HCT116 (cell line): ENCODE measurements at regions not wholly inside any gene's neighbourhood (a gene's known extent, or its start where the extent isn't known, plus 50 kb on each side); places are given as distances from the start of the nearest gene placed in this dataset.

Experiments used
- ATAC-seq: fragments of 200-7000 bp; cut with Tn5 transposase; 2 replicates; pipeline ENCODE4 v1.9.1; 2020; ENCODE audit warnings: mild to moderate bottlenecking, moderate library complexity
- BruUV-seq: library from RNA; stranded (reverse); fragments of 400-500 nt; replicated peaks from 2 replicates; lab custom pipeline; 2021; lab: Mats Ljungman, UMichigan
- CTCF ChIA-PET: fragments of 300-600 bp; sonication (Branson Sonifier 250); formaldehyde crosslinking; loops from one replicate; lab custom pipeline; 2021; ENCODE audit warnings: antibody characterized with exemption; lab: Charles Lee
- POLR2A ChIA-PET: fragments of 300-600, 350-600 bp; sonication (Branson Sonifier 250); formaldehyde crosslinking; loops from one replicate; lab custom pipeline; 2021; ENCODE audit warnings: antibody characterized with exemption; lab: Charles Lee
- RAD21 ChIA-PET, 2 experiments: fragments of 300-600 bp; sonication (Branson Sonifier 250); formaldehyde crosslinking; loops; one replicate each; lab custom pipeline; 2023; ENCODE audit warnings: low total read pairs in 2 of 2; ENCODE audit not compliant: uncharacterized antibody in 2 of 2, unreplicated experiment in 2 of 2, low non-redundant PET in 1 of 2; lab: Charles Lee
- DNase-seq: peaks from one replicate; pipeline ENCODE4 v3.0.0-alpha.2; 2010; ENCODE audit warnings: low read depth, low spot score
- H2AFZ ChIP-seq: fragments of 200-600 bp; shearing (Covaris generic), sonication (generic); 2 replicates; pipeline ENCODE4 v1.6.1; 2017; ENCODE audit warnings: low read depth, mixed run types, mixed read lengths, antibody characterized with exemption, low read length; ENCODE audit not compliant: poor library complexity, severe bottlenecking
- H3K27ac ChIP-seq: 2 replicates; pipeline ENCODE4 v1.5.1; 2012; ENCODE audit warnings: low read depth, low read length
- H3K27me3 ChIP-seq: fragments of 200-600 bp; sonication (generic); 2 replicates; pipeline ENCODE4 v1.6.1; 2016; ENCODE audit warnings: mixed run types, low read length, mixed read lengths; ENCODE audit not compliant: insufficient read depth
- H3K36me3 ChIP-seq, 2 experiments: fragments of 200-500 bp in 1 of 2; fragments of 200-600 bp in 1 of 2; sonication (Bioruptor generic) in 1 of 2; sonication (generic) in 1 of 2; 2 replicates each; pipeline versions ENCODE4 v1.5.1 to v1.6.1; 2014 to 2016; ENCODE audit warnings: low read length in 2 of 2, inconsistent platforms in 1 of 2, mixed read lengths in 1 of 2, mixed run types in 1 of 2; ENCODE audit not compliant: insufficient read depth in 2 of 2, control insufficient read depth in 1 of 2
- H3K4me1 ChIP-seq, 2 experiments: fragments of 200-600 bp in 1 of 2; sonication (generic) in 1 of 2; 2 replicates each; pipeline versions ENCODE4 v1.5.1 to v1.6.1; 2012 to 2017; ENCODE audit warnings: low read length in 2 of 2, inconsistent platforms in 1 of 2, mild to moderate bottlenecking in 1 of 2, mixed read lengths in 1 of 2, mixed run types in 1 of 2, moderate library complexity in 1 of 2; ENCODE audit not compliant: insufficient read depth in 2 of 2, control insufficient read depth in 1 of 2
- H3K4me2 ChIP-seq: fragments of 200-600 bp; sonication (generic); 2 replicates; pipeline ENCODE4 v1.6.1; 2017; ENCODE audit warnings: mixed run types, low read length, mixed read lengths
- H3K4me3 ChIP-seq, 2 experiments: fragments of 200-600 bp in 1 of 2; sonication (generic) in 1 of 2; replicated peaks in 1 of 2; 2 replicates each; pipeline ENCODE4 v1.5.1; 2011 to 2016; ENCODE audit warnings: low read length in 2 of 2, control low read depth in 1 of 2, low read depth in 1 of 2, mild to moderate bottlenecking in 1 of 2, mixed read lengths in 1 of 2, mixed run types in 1 of 2
- H3K79me2 ChIP-seq: fragments of 200-600 bp; sonication (generic); 2 replicates; pipeline ENCODE4 v1.6.1; 2017; ENCODE audit warnings: mild to moderate bottlenecking, mixed run types, low read length, moderate library complexity, mixed read lengths; ENCODE audit not compliant: insufficient read depth
- H3K9ac ChIP-seq: fragments of 200-600 bp; sonication (generic); 2 replicates; pipeline ENCODE4 v1.6.1; 2016; ENCODE audit warnings: low read length, mixed read lengths
- H3K9me2 ChIP-seq: fragments of 200-600 bp; sonication (generic), shearing (Covaris generic); 2 replicates; pipeline ENCODE4 v1.6.1; 2017; ENCODE audit warnings: mixed run types, mild to moderate bottlenecking, moderate library complexity; ENCODE audit not compliant: insufficient read depth
- H3K9me3 ChIP-seq, 2 experiments: fragments of 200-500 bp in 1 of 2; fragments of 200-600 bp in 1 of 2; sonication (Bioruptor generic) in 1 of 2; sonication (generic) in 1 of 2; 2 replicates each; pipeline ENCODE4 v1.6.1; 2014 to 2017; ENCODE audit warnings: low read length in 2 of 2, mixed read lengths in 2 of 2, inconsistent platforms in 1 of 2, low read depth in 1 of 2, mild to moderate bottlenecking in 1 of 2, mixed run types in 1 of 2, moderate library complexity in 1 of 2; ENCODE audit not compliant: control insufficient read depth in 1 of 2, insufficient read depth in 1 of 2
- H4K20me1 ChIP-seq: fragments of 200-600 bp; sonication (generic), shearing (Covaris generic); 2 replicates; pipeline ENCODE4 v1.6.1; 2017; ENCODE audit warnings: mixed run types, mild to moderate bottlenecking, moderate library complexity; ENCODE audit not compliant: insufficient read depth
- CBX3 ChIP-seq: IDR thresholded peaks from 2 replicates; pipeline ENCODE4 v1.6.1; 2012; ENCODE audit warnings: low read depth
- CEBPB ChIP-seq: IDR thresholded peaks from 2 replicates; pipeline ENCODE4 v1.6.1; 2012; ENCODE audit warnings: low read depth
- EGR1 ChIP-seq: IDR thresholded peaks from 2 replicates; pipeline ENCODE4 v1.6.1; 2012; ENCODE audit warnings: low read depth
- EZH2 ChIP-seq: fragments of 200-600 bp; sonication (generic); IDR thresholded peaks from 2 replicates; pipeline ENCODE4 v1.6.1; 2017; ENCODE audit warnings: antibody characterized with exemption, mixed run types
- FOSL1 ChIP-seq: IDR thresholded peaks from 2 replicates; pipeline ENCODE4 v1.6.1; 2012; ENCODE audit warnings: low read depth
- POLR2AphosphoS5 ChIP-seq: IDR thresholded peaks from 2 replicates; pipeline ENCODE4 v1.6.1; 2011; ENCODE audit warnings: mild to moderate bottlenecking, low read depth, low read length, moderate library complexity
- SRF ChIP-seq: IDR thresholded peaks from 2 replicates; pipeline ENCODE4 v1.6.1; 2012; ENCODE audit warnings: low read depth
- TCF7L2 ChIP-seq: IDR thresholded peaks from 2 replicates; pipeline ENCODE4 v1.7.0; 2011; ENCODE audit warnings: borderline replicate concordance, inconsistent platforms; ENCODE audit not compliant: insufficient read depth, insufficient read length; ENCODE audit errors: extremely low read depth
- YY1 ChIP-seq: IDR thresholded peaks from 2 replicates; pipeline ENCODE4 v1.6.1; 2011; ENCODE audit warnings: low read length, low read depth, moderate library complexity, mild to moderate bottlenecking; ENCODE audit not compliant: insufficient replicate concordance; ENCODE audit errors: extremely low read depth
- ZFX ChIP-seq: fragments of 450-650 bp; IDR thresholded peaks from 2 replicates; pipeline ENCODE4 v1.6.1; 2017
- ZNF274 ChIP-seq: fragments of 200-500 bp; sonication (Bioruptor generic); IDR thresholded peaks from 2 replicates; pipeline ENCODE4 v1.6.1; 2014; ENCODE audit warnings: mild to moderate bottlenecking, low read depth, low read length, inconsistent platforms
- intact Hi-C: fragments of 100-400 bp; cut with micrococcal nuclease; formaldehyde crosslinking; loops from 2 replicates; pipeline ENCODE4 v1.10.0; 2022
- TF ChIP-seq, protein P1 (sequence below): IDR thresholded peaks from 2 replicates; pipeline ENCODE4 v1.6.1; 2011; ENCODE audit warnings: mild to moderate bottlenecking, low read length, moderate library complexity; ENCODE audit not compliant: insufficient replicate concordance; ENCODE audit errors: extremely low read depth
- TF ChIP-seq, protein P2 (sequence below), 3 experiments: fragments of 200-600 bp in 1 of 3; sonication (generic) in 1 of 3; IDR thresholded peaks in 2 of 3; conservative IDR thresholded peaks in 1 of 3; 2 replicates each; pipeline ENCODE4 v1.5.1; 2012 to 2017; ENCODE audit warnings: low read depth in 2 of 3, low read length in 2 of 3, antibody characterized with exemption in 1 of 3, borderline replicate concordance in 1 of 3, control low read depth in 1 of 3, mild to moderate bottlenecking in 1 of 3, mixed read lengths in 1 of 3, mixed run types in 1 of 3, moderate library complexity in 1 of 3; ENCODE audit not compliant: insufficient read depth in 1 of 3
- TF ChIP-seq, protein P3 (sequence below): IDR thresholded peaks from 2 replicates; pipeline ENCODE4 v1.6.1; 2012; ENCODE audit warnings: low read depth

DNA sequence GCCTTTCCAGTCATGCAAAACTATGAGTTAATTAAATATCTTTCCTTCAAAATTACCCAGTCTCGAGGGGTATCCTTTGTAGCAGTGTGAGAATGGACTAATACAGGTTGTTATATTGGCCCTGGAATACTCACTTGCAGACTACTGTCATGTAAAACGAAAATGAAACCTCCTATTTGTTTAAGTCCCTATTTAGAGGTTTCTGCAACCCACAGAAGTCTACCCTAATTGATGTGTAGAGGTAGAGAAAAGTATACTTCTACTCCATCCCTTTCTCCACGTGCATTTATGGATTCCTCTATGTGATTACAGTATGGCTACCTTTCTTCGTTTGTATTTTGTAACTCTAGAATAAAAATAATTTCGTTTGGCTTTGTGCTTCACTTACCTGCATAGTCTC, 371.1 kb downstream of the FSCB start:
- Histone ChIP-seq H3K27ac (no peak overlapping the region), H3K4me2 (no peak overlapping the region), H3K36me3 (no peaks in the 10 kb centered on the region), H4K20me1 (no peaks in the 10 kb centered on the region), H3K4me1 (no peaks in the 10 kb centered on the region), H3K27me3 (no peaks in the 10 kb centered on the region), H3K4me3 (no peak overlapping the region), H2AFZ (no peak overlapping the region), H3K79me2 (no peaks in the 10 kb centered on the region), H3K9me2 (no peaks in the 10 kb centered on the region), H3K9ac (no peak overlapping the region), H3K9me3 (no peaks in the 10 kb centered on the region)
- ATAC-seq = no peak
- no peak for TF ChIP-seq SRF
- no peak for TF ChIP-seq CEBPB
- TF ChIP-seq, protein P1, sequence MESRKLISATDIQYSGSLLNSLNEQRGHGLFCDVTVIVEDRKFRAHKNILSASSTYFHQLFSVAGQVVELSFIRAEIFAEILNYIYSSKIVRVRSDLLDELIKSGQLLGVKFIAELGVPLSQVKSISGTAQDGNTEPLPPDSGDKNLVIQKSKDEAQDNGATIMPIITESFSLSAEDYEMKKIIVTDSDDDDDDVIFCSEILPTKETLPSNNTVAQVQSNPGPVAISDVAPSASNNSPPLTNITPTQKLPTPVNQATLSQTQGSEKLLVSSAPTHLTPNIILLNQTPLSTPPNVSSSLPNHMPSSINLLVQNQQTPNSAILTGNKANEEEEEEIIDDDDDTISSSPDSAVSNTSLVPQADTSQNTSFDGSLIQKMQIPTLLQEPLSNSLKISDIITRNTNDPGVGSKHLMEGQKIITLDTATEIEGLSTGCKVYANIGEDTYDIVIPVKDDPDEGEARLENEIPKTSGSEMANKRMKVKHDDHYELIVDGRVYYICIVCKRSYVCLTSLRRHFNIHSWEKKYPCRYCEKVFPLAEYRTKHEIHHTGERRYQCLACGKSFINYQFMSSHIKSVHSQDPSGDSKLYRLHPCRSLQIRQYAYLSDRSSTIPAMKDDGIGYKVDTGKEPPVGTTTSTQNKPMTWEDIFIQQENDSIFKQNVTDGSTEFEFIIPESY = no peak
- TF ChIP-seq EGR1 = no peak
- TF ChIP-seq FOSL1 = no peak
- TF ChIP-seq ZNF274 = no peak
- no peak for TF ChIP-seq TCF7L2
- TF ChIP-seq, protein P2, sequence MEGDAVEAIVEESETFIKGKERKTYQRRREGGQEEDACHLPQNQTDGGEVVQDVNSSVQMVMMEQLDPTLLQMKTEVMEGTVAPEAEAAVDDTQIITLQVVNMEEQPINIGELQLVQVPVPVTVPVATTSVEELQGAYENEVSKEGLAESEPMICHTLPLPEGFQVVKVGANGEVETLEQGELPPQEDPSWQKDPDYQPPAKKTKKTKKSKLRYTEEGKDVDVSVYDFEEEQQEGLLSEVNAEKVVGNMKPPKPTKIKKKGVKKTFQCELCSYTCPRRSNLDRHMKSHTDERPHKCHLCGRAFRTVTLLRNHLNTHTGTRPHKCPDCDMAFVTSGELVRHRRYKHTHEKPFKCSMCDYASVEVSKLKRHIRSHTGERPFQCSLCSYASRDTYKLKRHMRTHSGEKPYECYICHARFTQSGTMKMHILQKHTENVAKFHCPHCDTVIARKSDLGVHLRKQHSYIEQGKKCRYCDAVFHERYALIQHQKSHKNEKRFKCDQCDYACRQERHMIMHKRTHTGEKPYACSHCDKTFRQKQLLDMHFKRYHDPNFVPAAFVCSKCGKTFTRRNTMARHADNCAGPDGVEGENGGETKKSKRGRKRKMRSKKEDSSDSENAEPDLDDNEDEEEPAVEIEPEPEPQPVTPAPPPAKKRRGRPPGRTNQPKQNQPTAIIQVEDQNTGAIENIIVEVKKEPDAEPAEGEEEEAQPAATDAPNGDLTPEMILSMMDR (IDR thresholded peaks at IDR 0.05 in 2 of 3, conservative IDR thresholded peaks at IDR 0.05 in 1 of 3; ENCODE audit: borderline replicate concordance in 1 of 3, insufficient read depth in 1 of 3, low read depth in 2 of 3, low read length in 2 of 3) = no peak
- TF ChIP-seq, protein P3, sequence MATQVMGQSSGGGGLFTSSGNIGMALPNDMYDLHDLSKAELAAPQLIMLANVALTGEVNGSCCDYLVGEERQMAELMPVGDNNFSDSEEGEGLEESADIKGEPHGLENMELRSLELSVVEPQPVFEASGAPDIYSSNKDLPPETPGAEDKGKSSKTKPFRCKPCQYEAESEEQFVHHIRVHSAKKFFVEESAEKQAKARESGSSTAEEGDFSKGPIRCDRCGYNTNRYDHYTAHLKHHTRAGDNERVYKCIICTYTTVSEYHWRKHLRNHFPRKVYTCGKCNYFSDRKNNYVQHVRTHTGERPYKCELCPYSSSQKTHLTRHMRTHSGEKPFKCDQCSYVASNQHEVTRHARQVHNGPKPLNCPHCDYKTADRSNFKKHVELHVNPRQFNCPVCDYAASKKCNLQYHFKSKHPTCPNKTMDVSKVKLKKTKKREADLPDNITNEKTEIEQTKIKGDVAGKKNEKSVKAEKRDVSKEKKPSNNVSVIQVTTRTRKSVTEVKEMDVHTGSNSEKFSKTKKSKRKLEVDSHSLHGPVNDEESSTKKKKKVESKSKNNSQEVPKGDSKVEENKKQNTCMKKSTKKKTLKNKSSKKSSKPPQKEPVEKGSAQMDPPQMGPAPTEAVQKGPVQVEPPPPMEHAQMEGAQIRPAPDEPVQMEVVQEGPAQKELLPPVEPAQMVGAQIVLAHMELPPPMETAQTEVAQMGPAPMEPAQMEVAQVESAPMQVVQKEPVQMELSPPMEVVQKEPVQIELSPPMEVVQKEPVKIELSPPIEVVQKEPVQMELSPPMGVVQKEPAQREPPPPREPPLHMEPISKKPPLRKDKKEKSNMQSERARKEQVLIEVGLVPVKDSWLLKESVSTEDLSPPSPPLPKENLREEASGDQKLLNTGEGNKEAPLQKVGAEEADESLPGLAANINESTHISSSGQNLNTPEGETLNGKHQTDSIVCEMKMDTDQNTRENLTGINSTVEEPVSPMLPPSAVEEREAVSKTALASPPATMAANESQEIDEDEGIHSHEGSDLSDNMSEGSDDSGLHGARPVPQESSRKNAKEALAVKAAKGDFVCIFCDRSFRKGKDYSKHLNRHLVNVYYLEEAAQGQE = no peak
- no peak for TF ChIP-seq POLR2AphosphoS5
- no peak for TF ChIP-seq ZFX
- TF ChIP-seq YY1 = no peak
- no peak for TF ChIP-seq CBX3
- no peak for TF ChIP-seq EZH2
- ChIA-PET POLR2A (no interaction called here), RAD21 (no interaction called here), CTCF (no interaction called here)
- no TSS peak for BruUV-seq
- no peak for DNase-seq
- intact Hi-C loops = no loop called here
